Tibial artery (tissue), 4 donors: ENCODE measurements at regions not wholly inside any gene's neighbourhood (a gene's known extent, or its start where the extent isn't known, plus 50 kb on each side); places are given as distances from the start of the nearest gene placed in this dataset.

Experiments
- DNase-seq, 2 donors: peaks; one replicate each; pipeline ENCODE4 v3.0.0-alpha.2; 2019
- H3K27ac ChIP-seq, 2 donors: fragments of 200-600 bp; sonication (generic) in 1 of 2; 1 replicate in 1 of 2; 2 replicates in 1 of 2; pipeline ENCODE4 v1.5.1; 2018 to 2019; ENCODE audit warnings: mild to moderate bottlenecking in 1 of 2
- H3K27me3 ChIP-seq, 2 donors: fragments of 200-600 bp; sonication (generic) in 1 of 2; one replicate each; pipeline versions ENCODE4 v1.5.1 to v1.6.0; 2016 to 2019
- H3K36me3 ChIP-seq, 3 donors: fragments of 200-600 bp; sonication (generic) in 2 of 3; one replicate each; pipeline ENCODE4 v1.5.1; 2016 to 2019; ENCODE audit warnings: mild to moderate bottlenecking in 2 of 3
- H3K4me1 ChIP-seq, 4 donors: fragments of 200-600 bp; sonication (generic) in 2 of 4; 1 replicate in 3 of 4; 2 replicates in 1 of 4; pipeline ENCODE4 v1.5.1; 2016 to 2019
- H3K4me3 ChIP-seq, 2 donors: fragments of 200-600 bp; sonication (generic) in 1 of 2; 1 replicate in 1 of 2; 2 replicates in 1 of 2; pipeline ENCODE4 v1.5.1; 2018 to 2019; ENCODE audit warnings: mild to moderate bottlenecking in 2 of 2
- H3K9me3 ChIP-seq, 3 donors: fragments of 200-600 bp; sonication (generic) in 1 of 3; one replicate each; pipeline ENCODE4 v1.5.1; 2016 to 2019
- CTCF ChIP-seq, 2 experiments: fragments of 200-600 bp in 1 of 2; fragments of 450-650 bp in 1 of 2; IDR thresholded peaks; one replicate each; pipeline ENCODE4 v1.5.1; 2017 to 2019; ENCODE audit warnings: antibody characterized with exemption in 2 of 2, mild to moderate bottlenecking in 1 of 2, moderate library complexity in 1 of 2
- intact Hi-C: fragments of 100-400 bp; cut with DNase I; formaldehyde crosslinking; loops from one replicate; pipeline ENCODE4 v1.15.0; 2023; ENCODE audit warnings: low total_unique reads

- no peaks in the 10 kb centered on the region for H3K27me3 ChIP-seq
- no peak for TF ChIP-seq CTCF (IDR thresholded peaks at IDR 0.05)
- no peaks in the 10 kb centered on the region for H3K4me1 ChIP-seq
- no peak overlapping the region for H3K4me3 ChIP-seq
- intact Hi-C loops: no loop called here
- no peaks in the 10 kb centered on the region for H3K36me3 ChIP-seq
- no peaks in the 10 kb centered on the region for H3K9me3 ChIP-seq
- no peak for DNase-seq
- H3K27ac ChIP-seq: no peak overlapping the region
Observed at GRCh38 chr6:68372991-68373390, 262.1 kb upstream of the ADGRB3 start.

DNA sequence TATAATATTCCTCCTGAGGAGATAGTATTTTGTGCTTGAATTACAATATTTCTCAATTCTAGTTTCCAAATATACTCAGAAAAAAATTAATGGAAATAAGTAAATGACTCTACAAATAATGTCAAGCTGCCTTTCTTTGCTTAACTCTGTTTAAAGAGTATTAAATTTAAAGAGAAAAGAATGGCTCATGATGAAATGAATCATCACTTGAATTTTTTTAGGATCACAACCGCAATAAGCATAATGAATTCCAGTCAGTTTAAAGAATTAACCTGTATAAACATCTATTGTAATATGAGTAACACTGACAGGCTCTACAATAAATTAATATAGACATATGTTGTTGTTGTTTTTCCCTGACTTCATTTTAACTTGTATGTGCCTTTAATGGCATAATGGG lies 266.2 kb upstream of the ADGRB3 start:
- no peak for DNase-seq
- H3K4me1 ChIP-seq: no peaks in the 10 kb centered on the region
- intact Hi-C loops: no loop called here
- no peaks in the 10 kb centered on the region for H3K27me3 ChIP-seq
- no peak overlapping the region for H3K4me3 ChIP-seq
- H3K9me3 ChIP-seq: no peaks in the 10 kb centered on the region
- H3K36me3 ChIP-seq: no peaks in the 10 kb centered on the region
- H3K27ac ChIP-seq: no peak overlapping the region
- TF ChIP-seq CTCF (IDR thresholded peaks at IDR 0.05): no peak

GRCh38 chr6:68364271-68364805 lies 270.7 kb upstream of the ADGRB3 start:
- no peak for DNase-seq
- Histone ChIP-seq H3K9me3 (no peaks in the 10 kb centered on the region), H3K4me3 (no peak overlapping the region), H3K27ac (no peak overlapping the region), H3K27me3 (no peaks in the 10 kb centered on the region), H3K36me3 (no peaks in the 10 kb centered on the region), H3K4me1 (no peaks in the 10 kb centered on the region)
- intact Hi-C loops: no loop called here
- no peak for TF ChIP-seq CTCF (IDR thresholded peaks at IDR 0.05)

- no peak for TF ChIP-seq CTCF (IDR thresholded peaks at IDR 0.05)
- no peaks in the 10 kb centered on the region for H3K27me3 ChIP-seq
- DNase-seq: no peak
- intact Hi-C loops: no loop called here
- H3K27ac ChIP-seq: no peak overlapping the region
- no peaks in the 10 kb centered on the region for H3K4me1 ChIP-seq
- H3K9me3 ChIP-seq: no peaks in the 10 kb centered on the region
- no peaks in the 10 kb centered on the region for H3K36me3 ChIP-seq
- H3K4me3 ChIP-seq: no peak overlapping the region
Observed at GRCh38 chr6:68343901-68344300, 291.2 kb upstream of the ADGRB3 start.

DNA sequence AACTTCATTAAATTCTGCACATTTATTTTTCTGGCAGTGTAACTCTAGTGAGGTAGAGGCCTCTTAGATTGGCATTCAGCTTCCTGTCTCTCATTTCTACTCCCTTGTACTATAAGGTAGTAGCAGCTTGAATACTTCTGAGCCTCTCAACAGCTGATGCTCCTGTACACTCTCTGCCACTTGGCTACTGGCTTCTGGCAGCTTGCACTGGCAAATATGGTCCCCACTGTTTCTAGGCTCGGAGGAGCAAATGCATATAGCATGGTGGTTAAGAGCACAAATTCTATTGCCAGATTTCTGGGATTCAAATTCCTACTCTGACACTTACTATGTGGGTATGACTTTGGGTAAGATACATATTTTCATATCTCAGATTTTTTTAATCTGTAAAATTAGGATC lies 292.8 kb upstream of the ADGRB3 start:
- H3K4me1 ChIP-seq: no peaks in the 10 kb centered on the region

More for the DNA sequence above, 292.8 kb upstream of the ADGRB3 start:
- Histone ChIP-seq H3K9me3 (no peaks in the 10 kb centered on the region), H3K36me3 (no peaks in the 10 kb centered on the region), H3K27me3 (no peaks in the 10 kb centered on the region), H3K27ac (no peak overlapping the region), H3K4me3 (no peak overlapping the region)
- no peak for TF ChIP-seq CTCF (IDR thresholded peaks at IDR 0.05)
- intact Hi-C loops: no loop called here
- no peak for DNase-seq
